Stimulated activated CD8-positive, alpha-beta memory T cell treated with anti-CD3 and anti-CD28 coated beads, Interleukin-15, amount 100 ng/mL, for 4 hours (primary cell): ENCODE measurements at regions not wholly inside any gene's neighbourhood (a gene's known extent, or its start where the extent isn't known, plus 50 kb on each side); places are given as distances from the start of the nearest gene placed in this dataset.

Experiments
- DNase-seq, 2 donors: peaks; one replicate each; pipeline ENCODE4 v3.0.0-alpha.2; 2020; ENCODE audit warnings: low read depth in 2 of 2

DNA sequence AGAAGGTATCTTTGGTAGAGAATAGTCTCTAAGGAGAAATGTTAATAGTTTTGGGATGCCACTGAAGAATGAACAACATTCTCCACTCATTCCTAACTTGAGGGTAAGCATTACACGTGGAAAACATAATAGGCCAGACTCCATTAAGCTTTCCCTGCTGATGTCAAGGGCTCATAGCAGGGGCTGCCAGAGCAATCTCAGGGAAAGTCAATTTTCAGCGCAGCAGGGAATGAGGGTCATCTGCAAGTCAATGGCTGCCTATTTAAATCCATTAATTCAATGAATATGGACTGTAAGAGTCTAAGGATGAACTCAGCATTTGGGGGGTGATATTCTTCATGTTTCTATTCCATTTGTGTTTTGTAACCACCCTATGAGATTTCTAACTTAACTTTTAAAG is 144.2 kb upstream of the ARL4C start:
- DNase-seq: no peak

GRCh38 chr2:234640657-234641056 is 143.8 kb upstream of the ARL4C start:
- DNase-seq: no peak

GRCh38 chr2:234638966-234639365 is 142.1 kb upstream of the ARL4C start:
- DNase-seq: no peak

- DNase-seq: no peak
These were observed 138.4 kb upstream of the ARL4C start for GRCh38 chr2:234635284-234635683.

DNA sequence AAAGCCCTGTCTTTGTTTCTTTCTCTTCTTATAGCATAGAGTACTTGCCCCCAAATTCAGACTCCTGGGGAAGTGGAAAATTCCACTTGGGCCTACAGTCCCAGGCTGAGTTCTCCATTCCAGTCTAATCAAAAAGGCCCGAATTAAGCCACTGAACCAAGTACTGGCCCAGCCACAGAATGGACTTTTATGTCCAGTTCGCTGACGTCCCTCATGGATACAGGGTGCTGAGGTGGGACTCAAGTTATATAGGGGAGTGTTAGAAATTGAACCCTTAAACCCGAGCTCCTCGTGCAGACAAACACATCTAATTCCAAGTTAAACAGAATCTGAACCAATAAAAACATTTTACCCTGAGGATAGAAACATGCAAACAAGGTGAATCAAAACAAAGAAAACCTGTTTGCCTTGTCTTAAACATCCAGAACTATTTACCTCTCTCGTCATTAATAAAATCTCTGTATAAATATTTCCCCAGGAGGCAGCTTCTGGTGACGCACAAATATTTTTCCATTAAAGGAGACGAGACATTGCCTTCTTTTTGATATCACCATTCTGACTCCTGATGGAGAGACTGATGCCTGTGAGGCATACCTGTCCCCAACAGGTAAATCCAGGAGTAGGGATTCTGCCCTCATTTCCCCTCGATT is 136.8 kb upstream of the ARL4C start:
- no peak for DNase-seq

DNA sequence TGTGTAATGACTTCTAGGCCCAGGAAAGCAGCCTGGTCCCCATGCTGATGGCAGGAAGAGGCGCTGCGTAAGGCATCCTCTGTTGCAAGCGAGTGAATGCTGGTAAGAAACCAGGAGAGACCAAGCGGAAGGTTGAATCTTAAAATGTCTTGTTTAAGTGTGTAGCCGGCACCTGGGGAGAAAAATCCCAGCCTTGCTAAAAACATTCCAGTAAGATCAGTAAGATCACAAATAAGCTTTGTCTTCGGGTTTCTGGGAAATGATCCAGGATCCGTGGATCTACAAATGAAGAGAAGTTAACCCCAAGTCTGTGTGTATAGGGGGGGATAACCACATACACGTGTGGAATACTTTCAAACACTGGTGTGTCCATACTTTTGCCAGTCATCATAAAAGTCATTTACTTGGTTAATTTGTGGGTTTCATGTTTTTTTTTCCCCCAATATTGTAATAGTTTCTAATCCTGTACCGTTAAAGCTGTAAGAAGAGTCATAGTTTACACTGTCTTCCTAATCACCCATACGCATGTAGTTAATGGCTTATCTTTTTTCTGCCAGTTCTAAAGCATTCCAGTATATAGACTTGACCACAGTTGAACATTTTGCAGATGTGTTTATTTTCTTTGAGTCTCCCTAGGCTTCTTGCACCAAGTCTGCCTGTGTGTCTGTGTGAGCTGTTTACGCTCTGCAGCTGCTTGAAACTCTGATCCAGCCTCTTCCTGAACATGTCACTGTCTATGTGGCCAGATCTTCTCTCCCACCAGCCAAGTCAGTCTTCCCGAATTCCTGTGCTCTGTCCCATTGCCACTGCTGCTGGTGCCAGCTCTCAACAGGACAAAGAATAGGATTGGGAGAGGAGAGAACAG is 135.9 kb upstream of the ARL4C start:
- no peak for DNase-seq

- no peak for DNase-seq
These were observed 135.0 kb upstream of the ARL4C start for GRCh38 chr2:234631646-234632514.

- no peak for DNase-seq
These were observed 133.9 kb upstream of the ARL4C start for GRCh38 chr2:234630801-234631261.

DNA sequence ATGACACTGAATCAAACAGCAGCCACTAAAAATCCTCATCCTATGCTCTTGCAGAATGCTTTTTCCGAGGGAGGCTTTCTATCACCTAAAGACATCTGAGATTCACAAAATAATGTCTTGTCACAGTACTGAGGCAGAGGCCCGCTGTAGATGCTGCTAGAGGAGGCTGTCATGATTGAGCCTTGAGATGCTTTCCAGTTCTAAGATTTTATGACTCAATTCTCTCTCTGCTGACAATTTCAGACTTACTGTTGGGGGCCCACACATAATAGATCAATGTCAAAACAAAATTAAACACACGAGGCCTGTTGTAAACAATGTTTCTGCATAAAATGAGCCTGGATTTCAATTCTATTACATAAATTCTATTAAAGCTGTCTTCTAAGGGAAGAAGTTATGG is 132.7 kb upstream of the ARL4C start:
- DNase-seq: no peak

DNA sequence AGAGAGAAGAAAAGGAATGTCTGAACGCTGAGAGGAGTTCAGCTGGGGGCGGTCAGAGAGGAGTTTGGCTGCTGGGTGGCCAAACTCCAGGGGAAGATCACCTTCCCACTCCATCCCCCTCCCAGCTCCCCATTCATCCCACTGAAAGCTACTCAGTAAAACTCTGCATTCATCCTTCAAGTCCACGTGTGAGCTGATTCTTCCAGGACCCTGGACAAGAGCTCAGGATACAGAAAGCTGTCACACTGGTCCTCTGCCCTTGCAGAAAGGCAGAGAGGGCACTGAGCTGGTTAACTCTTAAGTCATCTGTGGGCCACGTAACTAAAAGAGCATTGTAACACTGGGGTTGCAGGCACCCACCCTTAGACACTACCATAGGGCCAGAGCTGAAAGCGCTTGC is 132.1 kb upstream of the ARL4C start:
- DNase-seq: no peak

DNA sequence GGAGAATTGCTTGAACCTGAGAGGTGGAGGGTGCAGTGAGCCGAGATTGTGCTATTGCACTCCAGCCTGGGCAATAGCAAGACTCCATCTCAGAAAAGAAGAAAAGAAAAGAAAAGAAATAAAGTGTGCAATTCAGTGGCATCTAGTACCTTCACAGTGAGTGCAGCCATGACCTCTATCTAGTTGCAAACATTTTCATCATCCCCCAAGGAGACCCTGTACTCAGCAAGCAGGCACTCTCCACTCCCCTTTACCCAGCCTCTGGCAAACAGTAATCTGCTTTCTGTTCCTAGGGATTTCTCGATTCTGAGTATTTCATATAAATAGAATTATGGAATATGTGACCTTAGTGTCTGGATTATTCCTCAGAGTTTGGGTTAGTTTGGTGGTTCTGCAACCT is 130.4 kb upstream of the ARL4C start:
- no peak for DNase-seq

DNA sequence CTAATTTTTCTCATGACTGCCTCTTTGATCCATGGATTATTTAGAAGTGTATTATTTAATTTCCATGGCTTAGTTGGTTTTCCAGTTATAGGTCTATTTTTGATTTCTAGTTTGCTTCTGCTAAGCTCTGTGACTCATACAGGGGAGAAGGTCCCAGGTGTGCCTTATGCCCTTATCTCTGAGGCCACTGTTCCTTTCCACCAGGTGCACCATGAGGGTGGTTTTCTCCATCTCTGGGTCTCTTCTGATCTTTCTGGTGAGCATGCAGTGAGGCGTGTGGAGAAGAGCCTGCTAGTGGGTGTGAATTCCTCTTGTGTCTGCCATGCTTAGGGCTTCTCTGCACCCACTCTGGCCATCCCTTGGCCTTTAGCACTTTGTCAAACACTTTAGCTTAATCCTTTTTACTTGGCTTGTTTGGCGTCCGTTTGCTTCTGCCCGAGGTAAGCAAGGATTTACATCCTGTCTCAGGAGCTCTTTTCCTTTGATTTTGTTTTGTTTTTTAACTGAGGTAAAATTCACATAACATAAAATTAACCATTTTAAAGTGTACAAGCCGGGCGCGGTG is 129.8 kb upstream of the ARL4C start:
- no peak for DNase-seq

- DNase-seq: no peak
These were observed 128.9 kb upstream of the ARL4C start for GRCh38 chr2:234625626-234626250.

- no peak for DNase-seq
These were observed 126.7 kb upstream of the ARL4C start for GRCh38 chr2:234623521-234623991.

DNA sequence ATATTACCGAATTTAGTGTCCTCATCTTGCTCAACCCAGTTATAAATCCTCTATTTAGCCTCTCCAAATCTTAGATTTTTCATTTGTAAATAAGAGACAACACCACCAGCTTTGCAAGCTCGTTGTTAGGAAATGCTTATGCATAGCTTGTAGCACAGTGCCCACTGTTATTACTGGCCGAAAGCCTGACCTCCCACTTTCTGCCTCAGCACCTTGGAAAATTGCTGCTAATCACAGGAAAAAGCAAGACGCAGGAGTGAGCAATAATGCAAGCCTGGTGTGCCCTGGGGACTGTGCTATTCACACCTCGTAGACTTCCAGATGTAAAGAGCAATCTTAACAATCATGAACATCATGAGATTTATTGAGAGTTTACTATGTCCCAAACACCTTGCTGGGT is 124.2 kb upstream of the ARL4C start:
- DNase-seq: no peak

- no peak for DNase-seq
These were observed 123.1 kb upstream of the ARL4C start for GRCh38 chr2:234620018-234620417.

DNA sequence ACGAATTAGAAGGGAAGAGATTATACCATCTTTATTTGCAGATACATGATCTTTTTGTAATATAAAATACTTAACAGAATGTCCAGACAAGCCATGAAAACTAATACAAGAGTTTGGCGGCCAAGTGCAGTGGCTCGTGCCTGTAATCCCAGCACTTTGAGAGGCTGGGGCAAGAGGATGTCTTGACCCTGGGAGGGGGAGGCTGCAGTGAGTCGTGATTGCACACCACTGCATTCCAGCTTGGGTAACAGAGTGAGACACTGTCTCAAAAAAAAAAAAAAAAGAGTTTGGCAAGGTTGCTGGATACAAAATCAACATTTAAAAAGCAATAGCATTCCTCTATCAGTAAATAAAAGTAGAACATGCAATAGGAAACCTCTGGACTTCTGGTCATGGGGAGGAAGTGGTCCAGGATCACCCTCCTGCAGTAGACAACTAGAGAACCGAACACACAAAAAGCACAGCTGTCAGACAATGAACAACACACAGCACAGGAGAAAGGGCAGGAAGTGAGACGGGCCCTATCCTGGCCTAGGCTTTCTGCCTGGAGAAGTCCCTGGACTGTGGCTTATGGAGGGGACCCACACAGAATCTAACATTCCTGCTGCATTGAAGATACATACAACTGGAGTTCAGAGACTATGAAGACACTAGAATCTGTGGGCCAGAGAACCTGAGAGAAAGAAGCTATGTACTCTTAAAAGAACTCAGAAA is 118.9 kb upstream of the ARL4C start:
- DNase-seq: no peak

DNA sequence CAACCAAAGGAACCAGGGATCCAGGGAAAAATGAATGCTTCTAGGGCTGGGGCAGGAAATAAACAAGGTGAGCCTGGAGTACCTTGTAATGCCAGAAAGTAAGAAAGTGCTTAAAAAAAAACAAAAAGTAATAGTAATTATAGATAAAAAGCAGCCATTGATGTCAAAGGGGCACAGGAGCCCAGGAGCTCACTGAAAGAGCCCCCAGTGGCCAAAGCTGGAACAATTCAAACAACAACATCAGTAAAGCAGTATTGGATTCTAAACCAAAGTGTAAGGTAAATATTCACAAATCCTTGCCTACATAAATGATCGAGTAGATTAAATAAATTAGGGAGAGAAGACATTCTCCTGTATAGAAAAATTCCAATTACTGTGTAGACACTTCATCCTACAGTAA is 114.3 kb upstream of the ARL4C start:
- no peak for DNase-seq

DNA sequence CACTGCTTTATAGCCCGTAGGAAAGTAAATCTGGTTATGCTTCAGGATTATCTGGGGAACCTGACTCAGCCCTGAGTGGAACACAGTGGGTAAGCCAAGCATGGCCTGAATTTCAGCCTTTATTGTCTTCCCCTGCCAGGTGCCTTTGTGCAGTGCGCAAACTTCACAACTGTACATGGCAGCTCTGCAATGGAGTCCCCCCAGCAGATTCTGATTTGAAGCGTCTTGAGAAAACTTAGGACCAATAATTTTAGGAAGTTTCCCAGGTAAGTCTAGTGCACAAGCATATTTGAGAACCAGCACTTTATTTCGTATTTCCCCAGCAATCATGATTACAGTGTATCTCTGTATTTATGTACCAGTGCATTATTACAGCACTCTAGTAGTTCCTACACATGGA is 112.1 kb upstream of the ARL4C start:
- DNase-seq: no peak

- DNase-seq: no peak
These were observed 110.8 kb upstream of the ARL4C start for GRCh38 chr2:234607691-234608090.

- DNase-seq: no peak
These were observed 110.0 kb upstream of the ARL4C start for GRCh38 chr2:234606896-234607295.
